NCI-H69 (cell line): ENCODE measurements at regions not wholly inside any gene's neighbourhood (a gene's known extent, or its start where the extent isn't known, plus 50 kb on each side); places are given as distances from the start of the nearest gene placed in this dataset.
"Not testable (repeated sequence)": the region's sequence is repeated elsewhere in the genome, so short reads cannot be mapped to it uniquely, and the experiment has no call there.

Source experiments
- DNase-seq: peaks from one replicate; lab custom pipeline; 2025; lab: John Stamatoyannopoulos, UW

- no peak for DNase-seq
Observed at GRCh38 chr13:55570371-55570770, 1570.3 kb upstream of the PRR20A start.

- no peak for DNase-seq
Observed at GRCh38 chr13:55571237-55571867, 1569.4 kb upstream of the PRR20A start.

- no peak for DNase-seq
Observed at GRCh38 chr13:55572408-55572807, 1568.3 kb upstream of the PRR20A start.

GRCh38 chr13:55572862-55573261 lies 1567.9 kb upstream of the PRR20A start:
- no peak for DNase-seq

- DNase-seq: no peak
Observed at GRCh38 chr13:55573565-55573964, 1567.2 kb upstream of the PRR20A start.

- no peak for DNase-seq
Observed at GRCh38 chr13:55576389-55576788, 1564.3 kb upstream of the PRR20A start.

GRCh38 chr13:55577082-55577846 lies 1563.5 kb upstream of the PRR20A start:
- peak; percentile 35 for DNase-seq

GRCh38 chr13:55577847-55578210 lies 1562.9 kb upstream of the PRR20A start:
- DNase-seq: peak; percentile 18

- not testable (repeated sequence) for DNase-seq
Observed at GRCh38 chr13:55582294-55582693, 1558.4 kb upstream of the PRR20A start.

GRCh38 chr13:55583953-55584593 lies 1556.6 kb upstream of the PRR20A start:
- no peak for DNase-seq

- DNase-seq: no peak
Observed at GRCh38 chr13:55602784-55603183, 1537.9 kb upstream of the PRR20A start.

GRCh38 chr13:55606045-55606665 lies 1534.6 kb upstream of the PRR20A start:
- DNase-seq: no peak

- no peak for DNase-seq
Observed at GRCh38 chr13:55613429-55614187, 1527.1 kb upstream of the PRR20A start.

GRCh38 chr13:55615081-55615480 lies 1525.6 kb upstream of the PRR20A start:
- DNase-seq: peak; percentile 86

- DNase-seq: no peak
Observed at GRCh38 chr13:55617241-55617640, 1523.5 kb upstream of the PRR20A start.

GRCh38 chr13:55627221-55627620 lies 1513.5 kb upstream of the PRR20A start:
- no peak for DNase-seq

- DNase-seq: no peak
Observed at GRCh38 chr13:55632402-55632801, 1508.3 kb upstream of the PRR20A start.

GRCh38 chr13:55649485-55649884 lies 1491.2 kb upstream of the PRR20A start:
- DNase-seq: no peak

GRCh38 chr13:55652657-55653056 lies 1488.1 kb upstream of the PRR20A start:
- DNase-seq: no peak

- DNase-seq: peak; percentile 88
Observed at GRCh38 chr13:55653497-55653896, 1487.2 kb upstream of the PRR20A start.

GRCh38 chr13:55654243-55654642 lies 1486.5 kb upstream of the PRR20A start:
- DNase-seq: no peak

GRCh38 chr13:55660264-55660663 lies 1480.5 kb upstream of the PRR20A start:
- DNase-seq: not testable (repeated sequence)
